ENCODE measurements at regions not wholly inside any gene's neighbourhood (a gene's known extent, or its start where the extent isn't known, plus 50 kb on each side); places are given as distances from the start of the nearest gene placed in this dataset.

- no peak overlapping the region for H3K27ac Mint-ChIP-seq (ENCODE audit: unreplicated experiment)
- DNase-seq (ENCODE audit: low spot score): no peak
- no peaks in the 10 kb centered on the region for H3K36me3 Mint-ChIP-seq (ENCODE audit: low read depth, unreplicated experiment)
- H3K27me3 Mint-ChIP-seq (ENCODE audit: unreplicated experiment): no peaks in the 10 kb centered on the region
- no peak for TF ChIP-seq CTCF (IDR thresholded peaks at IDR 0.05; ENCODE audit: unreplicated experiment)
- no peaks in the 10 kb centered on the region for H3K4me1 Mint-ChIP-seq (ENCODE audit: unreplicated experiment)
- H3K9me3 Mint-ChIP-seq (ENCODE audit: unreplicated experiment): no peaks in the 10 kb centered on the region
- H3K4me3 Mint-ChIP-seq (ENCODE audit: unreplicated experiment): no peak overlapping the region
Measured at GRCh38 chr2:35228584-35228983, 1127.0 kb upstream of the CRIM1 start.

GRCh38 chr2:35220461-35220860 is 1135.1 kb upstream of the CRIM1 start:
- Mint-ChIP-seq H3K27ac (ENCODE audit: unreplicated experiment) (no peak overlapping the region), H3K9me3 (ENCODE audit: unreplicated experiment) (no peaks in the 10 kb centered on the region), H3K4me1 (ENCODE audit: unreplicated experiment) (no peaks in the 10 kb centered on the region), H3K27me3 (ENCODE audit: unreplicated experiment) (no peaks in the 10 kb centered on the region), H3K36me3 (ENCODE audit: low read depth, unreplicated experiment) (no peaks in the 10 kb centered on the region), H3K4me3 (ENCODE audit: unreplicated experiment) (no peak overlapping the region)
- TF ChIP-seq CTCF (IDR thresholded peaks at IDR 0.05; ENCODE audit: unreplicated experiment): no peak
- DNase-seq (ENCODE audit: low spot score): no peak

- Mint-ChIP-seq H3K4me3 (ENCODE audit: unreplicated experiment) (no peak overlapping the region), H3K27ac (ENCODE audit: unreplicated experiment) (no peak overlapping the region), H3K36me3 (ENCODE audit: low read depth, unreplicated experiment) (no peaks in the 10 kb centered on the region), H3K4me1 (ENCODE audit: unreplicated experiment) (no peaks in the 10 kb centered on the region), H3K27me3 (ENCODE audit: unreplicated experiment) (no peaks in the 10 kb centered on the region), H3K9me3 (ENCODE audit: unreplicated experiment) (no peaks in the 10 kb centered on the region)
- no peak for TF ChIP-seq CTCF (IDR thresholded peaks at IDR 0.05; ENCODE audit: unreplicated experiment)
- DNase-seq (ENCODE audit: low spot score): no peak
Measured at GRCh38 chr2:35204881-35205280, 1150.7 kb upstream of the CRIM1 start.

- no peaks in the 10 kb centered on the region for H3K27me3 Mint-ChIP-seq (ENCODE audit: unreplicated experiment)
- H3K9me3 Mint-ChIP-seq (ENCODE audit: unreplicated experiment): no peaks in the 10 kb centered on the region
- no peaks in the 10 kb centered on the region for H3K36me3 Mint-ChIP-seq (ENCODE audit: low read depth, unreplicated experiment)
- H3K4me1 Mint-ChIP-seq (ENCODE audit: unreplicated experiment): no peaks in the 10 kb centered on the region
- H3K4me3 Mint-ChIP-seq (ENCODE audit: unreplicated experiment): no peak overlapping the region
- no peak overlapping the region for H3K27ac Mint-ChIP-seq (ENCODE audit: unreplicated experiment)
- no peak for TF ChIP-seq CTCF (IDR thresholded peaks at IDR 0.05; ENCODE audit: unreplicated experiment)
- no peak for DNase-seq (ENCODE audit: low spot score)
Measured at GRCh38 chr2:35204323-35204722, 1151.3 kb upstream of the CRIM1 start.

- H3K4me1 Mint-ChIP-seq (ENCODE audit: unreplicated experiment): no peaks in the 10 kb centered on the region
- no peaks in the 10 kb centered on the region for H3K27me3 Mint-ChIP-seq (ENCODE audit: unreplicated experiment)
- H3K36me3 Mint-ChIP-seq (ENCODE audit: low read depth, unreplicated experiment): no peaks in the 10 kb centered on the region
- no peak overlapping the region for H3K4me3 Mint-ChIP-seq (ENCODE audit: unreplicated experiment)
- DNase-seq (ENCODE audit: low spot score): no peak
- TF ChIP-seq CTCF (IDR thresholded peaks at IDR 0.05; ENCODE audit: unreplicated experiment): peak; percentile 32
- no peak overlapping the region for H3K27ac Mint-ChIP-seq (ENCODE audit: unreplicated experiment)
- no peaks in the 10 kb centered on the region for H3K9me3 Mint-ChIP-seq (ENCODE audit: unreplicated experiment)
Measured at GRCh38 chr2:35199298-35199697, 1156.3 kb upstream of the CRIM1 start.
